ENCODE measurements at regions not wholly inside any gene's neighbourhood (a gene's known extent, or its start where the extent isn't known, plus 50 kb on each side); places are given as distances from the start of the nearest gene placed in this dataset.

GRCh38 chr13:106243011-106243565, 292.4 kb downstream of the EFNB2 start:
- H3K4me2 ChIP-seq (ENCODE audit: extremely low read depth, insufficient read depth, low read length): no peak overlapping the region
- H2AFZ ChIP-seq (ENCODE audit: low read length): no peak overlapping the region
- no peaks in the 10 kb centered on the region for H3K9me3 ChIP-seq (ENCODE audit: control insufficient read depth, insufficient read depth, low read depth, low read length)
- H3K4me3 ChIP-seq (replicated peaks in 1 of 4; ENCODE audit: control extremely low read depth in 1 of 4, insufficient read depth in 1 of 4, low read depth in 3 of 4, low read length in 4 of 4): no peak overlapping the region
- no peaks in the 10 kb centered on the region for H3K4me1 ChIP-seq (ENCODE audit: control insufficient read depth, extremely low read depth, insufficient read depth, low read length)
- no peaks in the 10 kb centered on the region for H3K36me3 ChIP-seq (ENCODE audit: control insufficient read depth, insufficient read depth, low read length)
- H3K27ac ChIP-seq (ENCODE audit: insufficient read depth, low read length): no peak overlapping the region
- H3K27me3 ChIP-seq (ENCODE audit: control insufficient read depth, insufficient read depth, low read length): no peaks in the 10 kb centered on the region
- DNase-seq (ENCODE audit: low read depth in 2 of 2): no peak
- no peaks in the 10 kb centered on the region for H3K79me2 ChIP-seq (ENCODE audit: control insufficient read depth, insufficient read depth, low read length)
- TF ChIP-seq CTCF (conservative IDR thresholded peaks at IDR 0.05 in 1 of 2, IDR thresholded peaks at IDR 0.05 in 1 of 2; ENCODE audit: low read depth in 1 of 2, low read length in 2 of 2) (no peak), EZH2 (IDR thresholded peaks at IDR 0.05; ENCODE audit: low read length, missing control alignments) (no peak)
- no peak overlapping the region for H3K9ac ChIP-seq (ENCODE audit: insufficient read depth, low read length)
- H4K20me1 ChIP-seq (ENCODE audit: control insufficient read depth, extremely low read depth, insufficient read depth, low read length): no peaks in the 10 kb centered on the region

GRCh38 chr13:106241974-106242953, 293.2 kb downstream of the EFNB2 start:
- H3K4me3 ChIP-seq (replicated peaks in 1 of 4; ENCODE audit: control extremely low read depth in 1 of 4, insufficient read depth in 1 of 4, low read depth in 3 of 4, low read length in 4 of 4): no peak overlapping the region

More at GRCh38 chr13:106241974-106242953, 293.2 kb downstream of the EFNB2 start:
- no peak overlapping the region for H3K27ac ChIP-seq (ENCODE audit: insufficient read depth, low read length)
- TF ChIP-seq EZH2 (IDR thresholded peaks at IDR 0.05; ENCODE audit: low read length, missing control alignments) (no peak), CTCF (conservative IDR thresholded peaks at IDR 0.05 in 1 of 2, IDR thresholded peaks at IDR 0.05 in 1 of 2; ENCODE audit: low read depth in 1 of 2, low read length in 2 of 2) (no peak)
- no peak overlapping the region for H3K4me2 ChIP-seq (ENCODE audit: extremely low read depth, insufficient read depth, low read length)
- H2AFZ ChIP-seq (ENCODE audit: low read length): no peak overlapping the region
- no peak overlapping the region for H3K9ac ChIP-seq (ENCODE audit: insufficient read depth, low read length)
- no peaks in the 10 kb centered on the region for H3K27me3 ChIP-seq (ENCODE audit: control insufficient read depth, insufficient read depth, low read length)
- no peaks in the 10 kb centered on the region for H3K9me3 ChIP-seq (ENCODE audit: control insufficient read depth, insufficient read depth, low read depth, low read length)
- peak in 1 of 2 donors; percentile 6 for DNase-seq (ENCODE audit: low read depth in 2 of 2)
- H3K36me3 ChIP-seq (ENCODE audit: control insufficient read depth, insufficient read depth, low read length): no peaks in the 10 kb centered on the region
- no peaks in the 10 kb centered on the region for H4K20me1 ChIP-seq (ENCODE audit: control insufficient read depth, extremely low read depth, insufficient read depth, low read length)
- H3K4me1 ChIP-seq (ENCODE audit: control insufficient read depth, extremely low read depth, insufficient read depth, low read length): no peaks in the 10 kb centered on the region
- no peaks in the 10 kb centered on the region for H3K79me2 ChIP-seq (ENCODE audit: control insufficient read depth, insufficient read depth, low read length)
